ENCODE measurements at regions not wholly inside any gene's neighbourhood (a gene's known extent, or its start where the extent isn't known, plus 50 kb on each side); places are given as distances from the start of the nearest gene placed in this dataset.

DNA sequence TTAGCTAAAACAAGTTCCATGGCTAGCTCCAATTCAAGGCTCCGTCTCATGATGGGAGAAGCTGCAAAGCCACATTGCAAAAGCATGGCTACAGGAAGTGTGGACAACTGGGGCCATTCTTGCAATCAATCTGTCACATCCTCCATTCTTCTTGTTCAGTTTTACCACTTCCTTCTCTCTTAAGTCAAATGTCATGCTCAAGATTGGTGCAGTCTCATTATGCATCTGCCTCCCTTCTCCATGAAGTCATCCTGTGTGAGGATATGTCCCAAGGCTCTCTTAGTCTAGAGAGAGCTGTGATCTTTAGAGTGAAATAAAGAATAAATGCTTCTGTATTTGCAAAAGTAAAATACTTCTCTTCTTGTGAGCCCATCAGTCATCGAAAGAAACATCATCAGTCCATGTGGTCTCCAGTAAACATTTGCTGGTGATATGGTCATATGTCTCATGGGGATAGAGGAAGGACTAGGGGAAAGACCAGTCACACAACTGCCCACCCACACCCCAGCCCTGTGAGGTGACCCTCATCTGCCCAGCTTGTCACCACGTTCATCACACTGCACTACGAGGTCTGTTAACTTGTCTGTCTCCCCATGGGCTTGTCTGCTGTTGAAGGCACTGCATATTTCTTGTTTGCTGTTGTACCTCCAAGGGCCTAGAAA is 303.0 kb downstream of the NUAK1 start:
- H3K9me3 ChIP-seq (ENCODE audit: low read length) = no peaks in the 10 kb centered on the region
- H3K9ac ChIP-seq (ENCODE audit: low read length) = no peak overlapping the region
- TF ChIP-seq EZH2 (IDR thresholded peaks at IDR 0.05; ENCODE audit: borderline replicate concordance, low read length) = no peak
- TF ChIP-seq, protein P1, sequence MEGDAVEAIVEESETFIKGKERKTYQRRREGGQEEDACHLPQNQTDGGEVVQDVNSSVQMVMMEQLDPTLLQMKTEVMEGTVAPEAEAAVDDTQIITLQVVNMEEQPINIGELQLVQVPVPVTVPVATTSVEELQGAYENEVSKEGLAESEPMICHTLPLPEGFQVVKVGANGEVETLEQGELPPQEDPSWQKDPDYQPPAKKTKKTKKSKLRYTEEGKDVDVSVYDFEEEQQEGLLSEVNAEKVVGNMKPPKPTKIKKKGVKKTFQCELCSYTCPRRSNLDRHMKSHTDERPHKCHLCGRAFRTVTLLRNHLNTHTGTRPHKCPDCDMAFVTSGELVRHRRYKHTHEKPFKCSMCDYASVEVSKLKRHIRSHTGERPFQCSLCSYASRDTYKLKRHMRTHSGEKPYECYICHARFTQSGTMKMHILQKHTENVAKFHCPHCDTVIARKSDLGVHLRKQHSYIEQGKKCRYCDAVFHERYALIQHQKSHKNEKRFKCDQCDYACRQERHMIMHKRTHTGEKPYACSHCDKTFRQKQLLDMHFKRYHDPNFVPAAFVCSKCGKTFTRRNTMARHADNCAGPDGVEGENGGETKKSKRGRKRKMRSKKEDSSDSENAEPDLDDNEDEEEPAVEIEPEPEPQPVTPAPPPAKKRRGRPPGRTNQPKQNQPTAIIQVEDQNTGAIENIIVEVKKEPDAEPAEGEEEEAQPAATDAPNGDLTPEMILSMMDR (IDR thresholded peaks at IDR 0.05; ENCODE audit: low read length) = no peak
- no peaks in the 10 kb centered on the region for H4K20me1 ChIP-seq (ENCODE audit: insufficient read depth, low read length)
- H3K79me2 ChIP-seq (ENCODE audit: insufficient read depth, low read length) = no peaks in the 10 kb centered on the region
- no peak overlapping the region for H3K4me3 ChIP-seq (ENCODE audit: low read depth, low read length, poor library complexity, severe bottlenecking)
- H2AFZ ChIP-seq (ENCODE audit: low read length) = no peak overlapping the region
- no peak overlapping the region for H3K4me2 ChIP-seq (ENCODE audit: low read length)
- no peaks in the 10 kb centered on the region for H3K9me2 ChIP-seq (ENCODE audit: low read depth, low read length)
- no peaks in the 10 kb centered on the region for H3K27me3 ChIP-seq (ENCODE audit: insufficient read depth, low read length)
- no peaks in the 10 kb centered on the region for H3K36me3 ChIP-seq (ENCODE audit: insufficient read depth, low read length)
- H3K27ac ChIP-seq (ENCODE audit: low read depth, low read length, poor library complexity, severe bottlenecking) = no peak overlapping the region
- no peaks in the 10 kb centered on the region for H3K4me1 ChIP-seq (ENCODE audit: insufficient read depth, low read length, severe bottlenecking)
- H3F3A ChIP-seq (ENCODE audit: insufficient read depth, low read length) = no peaks in the 10 kb centered on the region

DNA sequence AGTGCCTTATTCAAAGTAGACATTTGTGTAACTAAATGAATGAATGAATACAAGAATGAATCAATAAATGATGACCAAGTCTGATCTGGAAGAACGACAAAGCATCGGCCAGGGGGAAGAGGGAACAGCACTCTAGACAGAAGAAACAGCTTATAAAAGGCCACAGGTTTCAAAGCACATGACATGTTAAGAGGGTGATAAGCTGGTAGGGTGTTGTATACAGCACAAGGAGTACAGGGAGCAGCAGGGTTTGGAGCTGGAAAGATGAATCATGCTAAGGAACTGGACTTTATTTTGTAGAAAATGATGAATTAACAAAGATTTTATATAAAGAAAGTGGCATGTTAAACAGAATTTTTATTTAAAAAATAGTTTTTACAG is 302.5 kb downstream of the NUAK1 start:
- Histone ChIP-seq H3K27me3 (ENCODE audit: insufficient read depth, low read length) (no peaks in the 10 kb centered on the region), H2AFZ (ENCODE audit: low read length) (no peak overlapping the region), H3K4me3 (ENCODE audit: low read depth, low read length, poor library complexity, severe bottlenecking) (no peak overlapping the region), H4K20me1 (ENCODE audit: insufficient read depth, low read length) (no peaks in the 10 kb centered on the region), H3K36me3 (ENCODE audit: insufficient read depth, low read length) (no peaks in the 10 kb centered on the region), H3K9me2 (ENCODE audit: low read depth, low read length) (no peaks in the 10 kb centered on the region), H3F3A (ENCODE audit: insufficient read depth, low read length) (no peaks in the 10 kb centered on the region), H3K4me2 (ENCODE audit: low read length) (no peak overlapping the region), H3K27ac (ENCODE audit: low read depth, low read length, poor library complexity, severe bottlenecking) (no peak overlapping the region), H3K79me2 (ENCODE audit: insufficient read depth, low read length) (no peaks in the 10 kb centered on the region), H3K9ac (ENCODE audit: low read length) (no peak overlapping the region), H3K9me3 (ENCODE audit: low read length) (no peaks in the 10 kb centered on the region), H3K4me1 (ENCODE audit: insufficient read depth, low read length, severe bottlenecking) (no peaks in the 10 kb centered on the region)
- TF ChIP-seq, protein P1 (IDR thresholded peaks at IDR 0.05; ENCODE audit: low read length) = no peak
- TF ChIP-seq EZH2 (IDR thresholded peaks at IDR 0.05; ENCODE audit: borderline replicate concordance, low read length) = no peak

DNA sequence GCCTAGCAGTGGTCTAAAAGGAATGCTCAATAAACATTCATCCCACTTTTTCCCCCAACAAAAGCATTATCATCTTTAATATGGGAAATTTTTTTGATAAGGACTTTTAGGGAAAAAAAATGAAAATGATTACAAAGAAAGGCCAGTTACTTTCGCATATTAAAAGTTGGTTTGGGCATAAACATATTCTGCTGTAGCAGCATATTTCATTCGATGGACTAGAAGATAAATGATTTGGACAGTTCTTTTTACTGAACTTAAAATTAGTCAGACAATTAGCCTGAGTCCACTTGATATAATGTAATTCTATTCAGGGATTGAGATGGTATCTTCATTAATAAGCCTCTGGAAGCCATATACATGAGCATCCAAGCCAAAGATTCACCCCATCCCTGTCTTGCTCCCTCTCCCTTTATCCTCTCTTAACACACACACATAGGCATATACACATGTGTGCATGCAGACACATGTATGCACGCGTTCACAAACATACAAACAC is 299.1 kb downstream of the NUAK1 start:
- TF ChIP-seq, protein P1 (IDR thresholded peaks at IDR 0.05; ENCODE audit: low read length) = no peak
- H3K4me3 ChIP-seq (ENCODE audit: low read depth, low read length, poor library complexity, severe bottlenecking) = no peak overlapping the region
- H3K4me1 ChIP-seq (ENCODE audit: insufficient read depth, low read length, severe bottlenecking) = no peaks in the 10 kb centered on the region
- no peak overlapping the region for H3K9ac ChIP-seq (ENCODE audit: low read length)
- H3K27ac ChIP-seq (ENCODE audit: low read depth, low read length, poor library complexity, severe bottlenecking) = no peak overlapping the region
- no peaks in the 10 kb centered on the region for H3K36me3 ChIP-seq (ENCODE audit: insufficient read depth, low read length)
- no peaks in the 10 kb centered on the region for H3K9me2 ChIP-seq (ENCODE audit: low read depth, low read length)
- H4K20me1 ChIP-seq (ENCODE audit: insufficient read depth, low read length) = no peaks in the 10 kb centered on the region
- H3K79me2 ChIP-seq (ENCODE audit: insufficient read depth, low read length) = no peaks in the 10 kb centered on the region
- H3F3A ChIP-seq (ENCODE audit: insufficient read depth, low read length) = no peaks in the 10 kb centered on the region
- H3K27me3 ChIP-seq (ENCODE audit: insufficient read depth, low read length) = no peaks in the 10 kb centered on the region
- no peak overlapping the region for H2AFZ ChIP-seq (ENCODE audit: low read length)
- no peaks in the 10 kb centered on the region for H3K9me3 ChIP-seq (ENCODE audit: low read length)
- no peak overlapping the region for H3K4me2 ChIP-seq (ENCODE audit: low read length)

All from OCI-LY1 (cell line).